ENCODE measurements at regions not wholly inside any gene's neighbourhood (a gene's known extent, or its start where the extent isn't known, plus 50 kb on each side); places are given as distances from the start of the nearest gene placed in this dataset.

DNA sequence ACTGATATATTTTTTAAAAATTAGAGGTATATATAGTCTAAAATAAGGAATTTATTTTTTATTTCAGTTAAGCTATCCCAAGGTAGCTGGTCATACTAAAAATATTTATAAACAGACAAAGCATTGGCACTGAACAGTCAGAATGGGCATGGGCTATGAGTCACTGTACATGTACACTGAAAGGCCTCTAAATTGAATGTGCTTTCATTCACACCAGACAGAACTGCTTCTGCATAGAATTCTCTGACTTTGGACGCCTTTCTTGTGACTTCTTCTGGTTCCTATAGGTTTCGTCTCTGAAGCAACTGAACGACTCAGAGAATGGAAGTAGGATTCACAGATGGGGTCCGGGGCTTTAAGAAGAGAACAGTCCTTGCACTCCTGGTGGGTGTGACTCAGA lies 394.8 kb upstream of the MEF2C start:
- TF ChIP-seq, protein P1, sequence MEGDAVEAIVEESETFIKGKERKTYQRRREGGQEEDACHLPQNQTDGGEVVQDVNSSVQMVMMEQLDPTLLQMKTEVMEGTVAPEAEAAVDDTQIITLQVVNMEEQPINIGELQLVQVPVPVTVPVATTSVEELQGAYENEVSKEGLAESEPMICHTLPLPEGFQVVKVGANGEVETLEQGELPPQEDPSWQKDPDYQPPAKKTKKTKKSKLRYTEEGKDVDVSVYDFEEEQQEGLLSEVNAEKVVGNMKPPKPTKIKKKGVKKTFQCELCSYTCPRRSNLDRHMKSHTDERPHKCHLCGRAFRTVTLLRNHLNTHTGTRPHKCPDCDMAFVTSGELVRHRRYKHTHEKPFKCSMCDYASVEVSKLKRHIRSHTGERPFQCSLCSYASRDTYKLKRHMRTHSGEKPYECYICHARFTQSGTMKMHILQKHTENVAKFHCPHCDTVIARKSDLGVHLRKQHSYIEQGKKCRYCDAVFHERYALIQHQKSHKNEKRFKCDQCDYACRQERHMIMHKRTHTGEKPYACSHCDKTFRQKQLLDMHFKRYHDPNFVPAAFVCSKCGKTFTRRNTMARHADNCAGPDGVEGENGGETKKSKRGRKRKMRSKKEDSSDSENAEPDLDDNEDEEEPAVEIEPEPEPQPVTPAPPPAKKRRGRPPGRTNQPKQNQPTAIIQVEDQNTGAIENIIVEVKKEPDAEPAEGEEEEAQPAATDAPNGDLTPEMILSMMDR (IDR thresholded peaks at IDR 0.05; ENCODE audit: poor library complexity) = no peak
- no peak for TF ChIP-seq EZH2 (IDR thresholded peaks at IDR 0.05; ENCODE audit: borderline replicate concordance)
